HG02571 (cell line): ENCODE measurements at regions not wholly inside any gene's neighbourhood (a gene's known extent, or its start where the extent isn't known, plus 50 kb on each side); places are given as distances from the start of the nearest gene placed in this dataset.
"Not testable (repeated sequence)": the region's sequence is repeated elsewhere in the genome, so short reads cannot be mapped to it uniquely, and the experiment has no call there.

Source experiments
- ATAC-seq: cut with Tn5 transposase; IDR thresholded peaks from one replicate; pipeline ENCODE4 v1.9.1; 2021; ENCODE audit warnings: mild to moderate bottlenecking, moderate library complexity; ENCODE audit not compliant: unreplicated experiment

DNA sequence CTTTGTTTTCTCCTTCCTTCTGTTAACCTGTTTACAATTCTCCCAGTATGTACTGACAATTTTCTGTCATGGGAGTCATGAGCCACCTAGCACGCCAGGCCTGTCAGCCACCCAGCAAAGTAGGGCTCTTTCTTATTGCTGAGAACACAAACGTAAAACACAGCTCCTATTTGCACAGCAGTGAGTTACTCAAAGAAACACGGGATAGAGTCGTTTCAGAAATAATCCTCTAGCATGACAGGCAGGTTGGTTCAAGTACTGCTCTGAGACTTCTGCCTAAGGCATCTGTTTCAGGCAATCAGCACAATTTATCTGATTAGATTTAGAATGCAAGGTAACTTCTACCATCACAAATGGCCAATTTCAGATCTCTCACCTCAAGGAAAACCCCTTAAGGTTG, 88.8 kb downstream of the CD24 start:
- ATAC-seq = no peak

DNA sequence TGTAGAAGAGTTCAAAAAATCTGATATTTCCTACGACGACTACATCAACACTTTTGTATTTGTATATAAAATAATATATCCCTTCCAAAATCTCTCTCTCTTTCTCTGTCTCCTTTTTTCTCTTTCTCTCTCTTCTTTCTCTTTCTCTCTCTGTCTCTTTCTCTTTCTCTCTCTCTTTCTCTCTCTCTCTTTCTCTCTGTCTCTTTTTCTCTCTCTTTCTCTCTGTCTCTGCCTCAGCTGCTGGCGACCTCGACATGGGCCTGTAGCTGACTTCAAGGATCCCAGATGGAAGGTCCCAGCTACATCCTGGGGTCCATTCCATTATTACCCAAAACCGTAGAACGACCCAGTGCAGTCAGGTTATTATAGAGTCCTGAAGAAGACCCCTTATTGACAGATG, 90.0 kb downstream of the CD24 start:
- ATAC-seq = no peak

DNA sequence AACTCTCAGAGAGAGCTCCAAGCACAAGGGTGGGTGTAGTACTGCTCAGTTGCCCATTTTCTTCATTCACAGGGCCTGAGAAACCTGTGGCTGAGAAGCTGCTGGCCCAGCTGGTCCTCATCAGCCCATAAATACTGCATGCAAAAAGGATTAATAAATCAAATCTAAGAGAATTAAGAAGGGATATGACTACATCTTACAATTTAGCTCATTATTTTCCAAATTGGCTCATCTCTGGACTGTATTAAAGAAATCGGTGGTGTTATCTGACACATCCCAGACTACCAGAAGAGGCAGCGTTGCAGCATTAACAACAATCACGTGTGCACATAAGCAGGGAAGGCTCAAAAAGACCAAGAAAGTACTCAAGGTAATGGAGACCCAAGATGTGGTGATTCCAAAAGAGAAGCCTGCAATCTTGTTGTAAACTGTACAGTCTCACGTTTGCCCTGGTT, 90.7 kb downstream of the CD24 start:
- ATAC-seq = no peak

DNA sequence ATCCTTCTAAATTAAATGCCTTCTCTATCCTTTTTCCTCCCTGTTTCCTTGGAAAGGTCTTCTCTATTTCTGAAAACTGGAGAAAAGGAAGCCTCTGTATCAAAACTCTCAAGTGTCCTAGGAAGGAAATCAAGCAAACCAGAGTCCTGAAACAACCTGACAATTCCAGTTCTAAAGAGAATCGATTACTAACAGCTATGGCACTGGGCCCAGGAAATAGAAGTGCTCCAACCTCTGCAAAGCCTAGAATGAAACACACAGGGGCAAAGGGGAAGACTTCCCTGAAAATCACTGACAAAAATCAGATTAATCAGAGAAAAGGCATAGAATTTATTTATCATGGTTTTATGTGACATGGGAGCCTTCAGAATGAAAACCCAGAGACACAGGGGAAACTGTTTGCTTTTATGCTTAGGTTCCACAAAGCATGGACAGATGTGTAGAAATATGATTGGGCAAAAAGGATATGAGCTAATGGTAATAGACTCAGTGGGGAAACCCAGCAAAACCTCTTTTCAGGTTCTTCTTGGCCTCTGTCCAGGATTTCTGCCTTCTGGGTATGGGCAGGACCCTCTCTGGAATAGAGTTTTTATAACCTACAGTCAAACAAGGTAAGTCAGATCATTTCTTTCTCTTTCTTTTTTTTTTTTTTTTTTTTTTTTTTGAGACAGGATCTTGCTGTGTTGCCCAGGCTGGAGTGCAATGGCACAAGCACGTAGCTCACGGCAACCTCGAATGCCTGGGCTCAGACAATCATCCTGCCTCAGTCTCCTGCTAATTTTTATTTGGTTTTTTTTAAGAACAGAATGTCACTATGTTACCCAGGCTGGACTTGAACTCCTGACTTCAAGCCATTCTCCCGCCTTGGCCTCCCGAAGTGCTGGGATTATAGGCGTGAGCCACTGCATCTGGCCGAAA, 91.7 kb downstream of the CD24 start:
- ATAC-seq = no peak

DNA sequence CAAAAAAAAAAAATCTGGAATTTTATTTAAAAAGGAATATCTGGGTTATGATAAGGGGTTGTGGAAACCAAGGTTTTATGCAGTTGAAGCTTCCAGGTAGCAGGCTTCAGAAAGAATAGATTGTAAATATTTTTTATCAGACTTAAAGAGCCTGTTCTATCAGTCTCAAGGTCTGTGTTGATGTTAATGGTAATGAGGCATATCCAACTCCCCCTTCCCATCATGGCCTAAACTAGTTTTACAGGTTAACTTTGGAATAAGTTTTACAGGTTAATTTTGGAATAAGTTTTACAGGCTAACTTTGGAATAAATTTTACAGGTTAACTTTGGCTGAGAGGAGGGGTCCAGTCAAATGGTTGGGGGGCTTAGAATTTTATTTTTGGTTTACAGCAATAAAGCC, 92.4 kb downstream of the CD24 start:
- no peak for ATAC-seq

DNA sequence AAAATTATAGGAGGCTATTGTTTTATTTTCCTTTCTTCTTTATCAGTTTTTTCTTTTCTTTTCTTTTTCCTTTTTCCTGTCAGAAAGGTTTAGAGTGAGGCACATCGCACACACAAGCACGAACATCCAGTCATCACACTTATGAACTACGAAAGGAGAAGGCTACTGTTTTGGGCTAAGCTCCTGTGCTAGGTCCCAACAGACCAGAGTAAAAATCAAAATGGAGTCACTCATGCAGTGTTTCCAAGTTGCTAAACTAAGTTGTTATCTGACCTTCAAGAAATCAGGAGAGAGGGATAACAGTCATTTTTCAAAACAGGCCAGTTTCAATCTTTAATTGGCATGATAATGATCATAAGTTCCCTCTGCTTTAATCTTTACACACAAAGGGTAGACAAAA, 93.6 kb downstream of the CD24 start:
- ATAC-seq = no peak

DNA sequence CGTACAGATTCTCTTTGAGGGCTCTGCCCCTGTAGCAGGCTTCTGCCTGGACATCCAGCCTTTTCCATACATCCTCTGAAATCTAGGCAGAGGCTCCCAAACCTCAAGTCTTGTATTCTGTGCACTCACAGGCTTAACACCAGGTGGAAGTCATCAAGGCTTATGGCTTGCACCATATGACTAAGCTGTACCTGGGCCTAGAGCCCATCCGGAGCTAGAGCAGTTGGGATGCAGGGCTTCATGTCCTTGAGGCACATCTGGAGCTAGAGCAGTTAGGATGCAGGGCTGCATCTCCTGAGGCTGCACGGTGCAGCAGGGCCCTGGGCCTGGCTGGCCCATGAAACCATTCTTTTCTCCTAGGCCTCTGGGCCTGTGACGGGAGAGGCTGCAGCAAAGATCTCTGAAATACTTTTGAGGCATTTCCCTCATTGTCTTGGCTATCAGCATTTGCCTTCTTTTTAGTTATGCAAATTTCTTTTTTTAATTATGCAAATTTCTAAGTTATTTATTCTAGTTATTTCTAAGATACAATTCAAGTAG, 98.7 kb downstream of the CD24 start:
- no peak for ATAC-seq

DNA sequence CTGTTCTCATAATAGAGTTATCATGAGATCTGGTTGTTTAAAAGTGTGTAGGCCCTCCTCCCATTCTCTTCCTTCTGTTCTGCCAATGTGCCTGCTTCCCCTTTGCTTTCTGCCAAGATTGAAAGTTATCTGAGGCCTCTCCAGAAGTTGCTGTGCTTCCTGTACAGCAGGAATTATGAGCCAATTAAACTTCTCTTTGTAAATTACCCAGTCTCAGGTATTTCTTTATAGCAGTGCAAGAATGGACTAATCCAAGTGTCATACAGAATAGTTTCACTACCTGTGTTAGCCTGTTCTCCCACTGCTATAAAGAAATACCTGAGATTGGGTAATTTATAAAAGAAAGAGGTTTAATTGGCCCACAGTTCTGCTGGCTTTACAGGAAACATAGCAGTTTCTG, 100.0 kb downstream of the CD24 start:
- ATAC-seq = no peak

DNA sequence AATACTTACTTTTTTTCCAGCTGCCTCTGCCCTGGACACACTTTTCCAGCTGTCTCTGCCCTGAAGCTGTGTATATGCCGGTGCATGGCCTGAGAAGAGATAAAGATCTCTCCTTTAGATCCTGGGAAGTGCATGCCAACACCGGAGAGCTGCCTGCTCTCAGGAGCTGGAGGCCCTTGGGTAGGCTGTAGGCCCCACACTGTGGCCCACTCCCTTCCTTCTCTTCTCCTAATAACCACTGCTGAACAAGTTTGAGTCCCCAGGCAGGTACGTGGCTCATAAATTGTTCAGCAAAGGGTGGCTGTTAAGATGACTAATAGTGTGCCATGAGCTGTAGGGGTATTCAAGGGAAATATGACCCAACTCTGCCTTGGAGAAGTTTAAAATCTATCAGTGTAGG, 102.5 kb downstream of the CD24 start:
- ATAC-seq = no peak

DNA sequence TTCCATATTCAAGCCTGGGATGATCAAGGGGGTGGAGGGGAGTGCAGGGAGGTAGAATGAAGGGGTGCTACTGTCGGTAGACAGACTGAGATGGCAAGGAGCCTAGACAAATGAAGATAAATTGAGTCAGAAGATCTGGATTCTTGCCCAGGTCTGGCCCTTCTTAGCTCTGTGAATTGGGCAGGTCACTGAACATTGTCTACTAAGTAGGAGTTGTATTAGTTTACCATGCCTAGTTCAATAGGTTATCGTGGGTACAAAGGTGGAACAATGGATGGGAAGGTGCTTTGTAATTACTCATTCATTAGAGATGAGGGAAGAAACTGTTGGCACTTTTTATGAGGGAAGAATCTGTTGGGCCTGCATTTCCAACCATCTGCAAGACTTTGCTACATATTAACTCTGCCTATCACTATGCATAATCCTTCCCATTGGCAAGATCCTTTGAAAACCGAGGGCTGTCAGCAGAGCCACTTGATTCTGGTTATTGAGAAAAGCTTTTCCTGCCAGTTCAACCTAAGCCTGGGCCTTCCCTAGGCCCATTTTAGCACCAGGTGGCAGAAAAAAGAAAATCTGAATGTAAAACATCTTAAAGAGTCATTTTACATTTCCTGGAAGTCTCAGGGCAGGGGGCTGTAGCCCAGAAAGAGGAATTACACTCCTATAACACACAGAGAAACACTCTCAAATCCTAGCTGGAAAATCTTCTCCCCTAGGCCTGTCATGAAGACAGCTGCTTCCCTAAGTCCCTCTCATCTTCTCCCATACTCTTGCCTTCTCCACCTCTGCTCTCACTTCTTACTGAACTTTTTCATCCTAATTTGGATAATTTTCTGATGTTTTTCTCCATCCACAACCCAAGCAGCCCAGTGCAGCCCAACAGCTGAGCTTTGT, 103.5 kb downstream of the CD24 start:
- ATAC-seq = no peak

DNA sequence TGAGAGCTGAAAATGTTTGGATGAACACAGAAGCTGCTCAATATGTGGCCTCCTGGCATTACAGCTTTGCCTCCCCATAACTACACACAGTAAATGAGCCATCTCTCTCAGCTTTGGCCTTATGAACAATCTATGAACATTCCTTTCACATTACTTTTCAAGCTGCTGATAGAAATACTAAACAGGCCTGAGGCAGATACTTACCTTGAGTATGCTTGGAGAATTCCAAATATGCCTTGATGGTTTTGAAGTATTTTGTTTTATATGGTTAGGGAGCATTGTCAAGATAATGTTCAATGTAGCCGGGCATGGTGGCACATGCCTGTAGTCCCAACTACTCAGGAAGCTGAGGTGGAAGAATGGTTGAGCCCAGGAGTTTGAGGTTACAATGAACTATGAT, 104.5 kb downstream of the CD24 start:
- ATAC-seq = no peak

DNA sequence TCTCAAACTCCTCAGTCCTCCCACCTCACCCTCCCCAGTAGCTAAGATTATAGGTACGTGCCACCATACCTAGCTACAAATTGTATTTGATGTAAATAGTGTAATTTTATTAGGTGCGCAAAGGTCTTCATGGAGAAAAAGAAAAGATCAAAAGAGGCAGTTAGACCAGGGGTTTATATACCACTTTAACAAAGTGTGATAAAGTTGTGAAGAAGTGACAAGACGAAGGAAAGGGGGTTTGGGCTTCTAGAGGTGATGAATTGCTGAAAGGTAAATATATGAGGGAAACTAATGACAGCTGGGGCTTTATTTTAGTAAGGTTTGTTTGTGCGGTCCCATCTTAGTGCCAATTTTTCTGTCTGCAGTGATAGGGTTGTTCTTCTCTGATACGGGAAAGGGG, 105.3 kb downstream of the CD24 start:
- ATAC-seq = no peak

DNA sequence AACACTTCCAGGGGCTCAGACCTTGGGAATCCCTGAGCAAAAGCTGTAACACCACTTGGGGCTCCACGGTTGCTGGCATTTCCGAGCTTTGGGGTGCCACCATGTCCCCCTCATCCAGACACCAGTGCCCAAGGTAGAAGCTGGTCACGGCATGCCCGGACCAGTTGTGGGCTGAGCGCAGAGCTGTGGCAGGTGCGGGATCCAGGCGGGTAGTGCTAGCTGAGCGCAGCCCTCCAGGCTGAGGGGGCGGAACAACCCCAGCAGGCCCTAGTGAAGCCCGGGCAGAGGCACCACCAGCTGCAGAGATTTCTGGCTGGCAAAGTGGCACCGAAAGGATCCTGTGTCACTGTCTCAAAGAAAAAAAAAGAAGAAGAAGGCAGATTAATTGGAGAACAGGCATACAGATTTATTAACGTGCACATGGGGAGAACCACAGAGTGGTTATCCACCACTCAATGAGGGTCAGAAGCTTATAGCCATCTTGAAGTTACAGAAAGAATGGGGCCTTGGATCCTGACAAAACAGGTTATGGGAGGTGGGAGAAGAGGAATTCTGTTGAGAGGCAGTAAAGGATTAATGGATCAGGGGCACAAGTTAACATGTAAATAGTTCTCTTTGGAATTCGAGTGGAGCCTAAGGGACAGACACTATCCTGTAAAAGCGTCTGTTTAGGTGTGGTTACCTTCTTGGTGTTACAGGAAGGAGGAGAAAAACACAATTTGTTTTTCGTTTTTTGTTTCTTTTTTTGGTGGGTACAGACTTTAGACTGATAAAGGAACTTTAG, 107.5 kb downstream of the CD24 start:
- no peak for ATAC-seq

DNA sequence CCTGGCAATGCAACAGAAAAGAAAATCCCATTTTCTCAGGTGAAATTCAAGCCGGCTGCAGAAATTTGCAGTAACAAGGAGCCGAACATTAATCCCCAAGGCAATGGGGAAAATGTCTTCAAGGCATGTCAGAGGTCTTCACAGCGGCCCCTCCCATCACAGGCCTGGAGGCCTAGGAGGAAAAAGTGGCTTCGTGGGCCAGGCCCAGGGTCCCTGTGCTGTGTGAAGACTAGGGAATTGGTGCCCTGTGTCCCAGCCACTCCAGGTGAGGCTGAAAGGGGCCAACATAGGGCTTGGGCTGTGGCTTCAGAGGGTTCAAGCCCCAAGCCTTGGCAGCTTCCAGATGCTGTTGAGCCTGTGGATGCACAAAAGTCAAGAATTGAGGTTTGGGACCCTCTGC, 111.7 kb downstream of the CD24 start:
- ATAC-seq = no peak

DNA sequence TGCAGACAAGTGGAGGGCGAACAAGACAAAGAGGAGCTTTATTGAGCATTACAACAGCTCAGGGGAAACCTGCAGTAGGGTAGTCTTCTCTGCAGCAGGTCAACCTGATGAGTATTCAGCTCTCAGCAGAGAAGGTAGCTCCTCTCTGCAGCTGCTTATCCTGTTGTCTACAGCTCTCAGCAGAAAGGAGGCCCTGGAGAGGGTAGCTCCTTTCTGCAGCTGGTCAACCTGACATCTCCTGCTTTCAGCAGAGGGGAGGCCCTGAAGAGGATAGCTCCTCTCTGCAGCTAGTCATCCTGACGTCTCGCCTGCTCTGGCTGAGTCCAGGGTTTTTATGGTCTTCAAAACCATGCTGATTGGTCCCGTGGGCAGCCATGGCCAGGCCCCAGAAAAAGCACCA, 113.6 kb downstream of the CD24 start:
- no peak for ATAC-seq

DNA sequence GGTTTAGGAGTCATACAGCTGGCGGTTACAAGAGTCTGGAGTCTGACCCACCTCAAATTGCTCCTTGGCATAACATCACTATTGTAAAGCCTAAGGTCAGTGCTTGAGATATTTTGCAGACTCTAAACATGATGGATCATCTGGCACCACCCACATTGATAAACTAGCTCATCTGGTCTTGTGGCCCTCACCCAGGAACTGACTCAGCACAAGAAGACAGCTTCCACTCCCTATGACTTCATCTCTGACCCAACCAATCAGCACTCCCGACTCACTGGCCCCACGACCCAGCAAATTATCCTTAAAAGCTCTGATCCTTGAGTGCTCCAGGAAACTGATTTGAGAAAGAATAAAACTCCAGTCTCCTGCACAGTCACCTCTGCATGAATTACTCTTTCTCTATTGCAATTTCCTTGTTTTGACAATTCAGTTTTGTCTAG, 115.9 kb downstream of the CD24 start:
- ATAC-seq = no peak

DNA sequence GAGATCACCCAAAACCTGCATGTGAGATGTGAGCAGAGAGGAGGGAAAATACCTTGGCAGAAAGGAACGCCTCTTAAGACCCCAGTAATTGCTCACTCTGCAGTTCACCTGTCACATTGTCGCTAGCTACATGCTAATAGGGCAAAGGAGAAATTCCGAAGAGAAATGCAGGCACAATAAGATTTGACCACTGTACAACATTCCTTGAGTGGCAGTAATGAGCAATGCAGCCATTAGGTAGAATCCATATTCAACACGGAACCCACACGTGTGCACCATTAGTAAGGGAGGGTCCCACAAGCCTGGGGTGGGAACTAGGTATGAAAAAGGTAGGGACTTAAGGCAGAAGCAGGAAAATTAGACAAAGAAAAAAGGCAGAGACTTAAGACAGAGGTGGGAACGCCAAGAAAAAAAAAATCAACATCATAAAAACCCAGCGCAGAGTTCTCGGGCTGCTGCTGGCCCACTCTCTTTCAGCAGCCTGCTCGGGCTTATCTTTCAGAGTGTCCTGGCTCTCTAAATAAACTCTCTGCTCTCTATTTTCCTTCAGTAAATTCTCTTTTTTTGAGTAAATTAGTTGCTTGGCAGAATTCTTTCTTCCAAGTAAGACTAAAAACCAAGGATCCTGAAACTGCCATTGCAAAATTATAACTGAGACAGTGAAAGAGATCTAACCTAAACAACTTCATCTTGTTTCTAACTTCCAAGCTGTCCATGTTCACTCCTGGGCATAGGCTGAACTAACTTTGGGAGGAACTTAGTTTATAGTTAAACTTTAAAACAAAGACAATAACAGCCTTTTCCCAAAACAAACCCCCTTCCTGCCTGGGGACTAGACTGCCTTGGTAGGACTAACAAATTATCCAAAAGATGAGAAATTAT, 116.5 kb downstream of the CD24 start:
- ATAC-seq = no peak

DNA sequence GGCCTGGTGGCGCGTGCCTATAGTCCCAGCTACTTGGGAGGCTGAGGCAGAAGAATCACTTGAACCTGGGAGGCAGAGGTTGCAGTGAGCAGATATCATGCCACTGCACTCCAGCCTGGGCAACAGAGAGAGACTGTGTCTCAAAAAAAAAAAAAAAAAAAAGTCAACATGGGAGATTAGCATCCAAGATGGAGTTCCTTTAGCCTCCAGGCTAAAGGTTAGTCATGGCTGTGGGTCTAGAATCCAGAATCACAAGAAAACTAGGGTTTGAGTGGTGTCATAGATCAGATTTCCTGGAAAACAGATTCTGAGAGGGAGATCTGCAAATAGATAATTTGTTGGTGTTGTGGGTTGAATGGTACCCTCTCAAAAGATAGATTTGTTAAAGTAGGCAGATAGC, 117.2 kb downstream of the CD24 start:
- not testable (repeated sequence) for ATAC-seq

DNA sequence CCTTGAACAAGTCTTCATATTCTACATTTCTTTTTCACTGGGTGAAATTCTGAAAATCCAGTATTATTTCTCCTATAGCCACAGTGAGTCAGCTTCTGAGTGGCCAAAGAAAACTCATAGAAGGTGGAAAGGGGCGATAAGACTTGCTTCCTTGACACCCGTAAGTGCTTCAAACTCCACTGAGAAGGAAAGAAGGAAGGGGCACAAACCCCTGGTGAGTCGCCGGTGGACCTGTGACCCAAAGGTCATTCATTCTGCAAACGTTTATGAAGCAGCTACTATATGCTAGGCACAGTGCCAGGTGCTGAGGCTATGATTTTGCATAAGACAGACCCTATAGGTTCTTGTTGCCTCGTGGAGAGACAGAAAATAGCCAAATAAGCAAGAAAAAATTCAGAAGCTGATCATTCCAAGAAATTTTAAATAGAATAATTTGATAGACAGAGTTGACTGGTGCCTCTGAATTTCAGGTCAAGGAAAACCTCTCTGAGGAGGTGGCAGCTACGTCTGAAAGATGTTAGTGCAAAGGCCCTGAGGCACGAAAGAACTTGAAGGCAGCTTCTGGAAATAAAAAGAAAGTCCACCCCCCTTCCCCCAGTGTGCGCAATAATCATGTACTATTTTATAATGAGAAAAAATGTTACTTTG, 118.2 kb downstream of the CD24 start:
- no peak for ATAC-seq
